H9 (cell line): ENCODE measurements at regions not wholly inside any gene's neighbourhood (a gene's known extent, or its start where the extent isn't known, plus 50 kb on each side); places are given as distances from the start of the nearest gene placed in this dataset.

Source experiments
- DNase-seq: peaks from one replicate; pipeline ENCODE4 v3.0.0-alpha.2; 2017
- H2AFZ ChIP-seq: one replicate; pipeline ENCODE4 v1.6.1; 2013; ENCODE audit warnings: mild to moderate bottlenecking, low read length, control low read depth, moderate library complexity
- H2AK5ac ChIP-seq: 2 replicates; pipeline ENCODE4 v1.6.1; 2013; ENCODE audit warnings: low read length, control low read depth, mixed read lengths; ENCODE audit not compliant: insufficient read length
- H2BK120ac ChIP-seq: one replicate; pipeline ENCODE4 v1.6.1; 2013; ENCODE audit warnings: low read depth, mild to moderate bottlenecking, low read length, control low read depth, inconsistent platforms; ENCODE audit not compliant: poor library complexity, severe bottlenecking
- H2BK12ac ChIP-seq: 2 replicates; pipeline ENCODE4 v1.6.1; 2013; ENCODE audit warnings: low read length, control low read depth, mixed read lengths, low read depth; ENCODE audit not compliant: insufficient read length
- H2BK15ac ChIP-seq: 2 replicates; pipeline ENCODE4 v1.6.1; 2013; ENCODE audit warnings: low read depth, low read length, control low read depth
- H2BK20ac ChIP-seq: one replicate; pipeline ENCODE4 v1.6.1; 2013; ENCODE audit warnings: low read depth, mild to moderate bottlenecking, low read length, control low read depth, inconsistent platforms; ENCODE audit not compliant: poor library complexity, severe bottlenecking
- H2BK5ac ChIP-seq: 2 replicates; pipeline ENCODE4 v1.6.1; 2013; ENCODE audit warnings: low read length, control low read depth, mixed read lengths; ENCODE audit not compliant: insufficient read length
- H3K14ac ChIP-seq: 2 replicates; pipeline ENCODE4 v1.6.1; 2013; ENCODE audit warnings: low read length, control low read depth; ENCODE audit not compliant: insufficient read depth
- H3K18ac ChIP-seq: 2 replicates; pipeline ENCODE4 v1.6.1; 2013; ENCODE audit warnings: low read depth, mild to moderate bottlenecking, mixed read lengths, low read length, control low read depth; ENCODE audit not compliant: insufficient read length
- H3K23ac ChIP-seq: 2 replicates; pipeline ENCODE4 v1.6.1; 2013; ENCODE audit warnings: low read length, control low read depth, mixed read lengths, low read depth; ENCODE audit not compliant: insufficient read length
- H3K23me2 ChIP-seq: 2 replicates; pipeline ENCODE4 v1.6.1; 2013; ENCODE audit warnings: low read depth, mild to moderate bottlenecking, mixed read lengths, low read length, control low read depth; ENCODE audit not compliant: insufficient read length, poor library complexity, severe bottlenecking
- H3K27ac ChIP-seq: 2 replicates; pipeline ENCODE4 v1.5.1; 2013; ENCODE audit warnings: low read length, control low read depth, mixed read lengths, low read depth; ENCODE audit not compliant: insufficient read length
- H3K27me3 ChIP-seq: 2 replicates; pipeline ENCODE4 v1.6.1; 2013; ENCODE audit warnings: low read length, control low read depth, inconsistent platforms; ENCODE audit not compliant: insufficient read depth
- H3K4ac ChIP-seq: 2 replicates; pipeline ENCODE4 v1.6.1; 2013; ENCODE audit warnings: low read depth, mild to moderate bottlenecking, control low read depth, inconsistent platforms, low read length, moderate library complexity
- H3K4me1 ChIP-seq: 2 replicates; pipeline ENCODE4 v1.6.1; 2013; ENCODE audit warnings: low read length, control low read depth, inconsistent platforms; ENCODE audit not compliant: insufficient read depth
- H3K4me2 ChIP-seq: 2 replicates; pipeline ENCODE4 v1.6.1; 2013; ENCODE audit warnings: low read length, control low read depth, mixed read lengths; ENCODE audit not compliant: insufficient read length, insufficient read depth
- H3K56ac ChIP-seq: 2 replicates; pipeline ENCODE4 v1.6.1; 2013; ENCODE audit warnings: low read depth, mild to moderate bottlenecking, mixed read lengths, low read length, control low read depth; ENCODE audit not compliant: insufficient read length
- H3K79me1 ChIP-seq: 2 replicates; pipeline ENCODE4 v1.6.1; 2013; ENCODE audit warnings: low read depth, mild to moderate bottlenecking, moderate library complexity, low read length, control low read depth, inconsistent platforms; ENCODE audit not compliant: insufficient read depth, poor library complexity, severe bottlenecking
- H3K79me2 ChIP-seq: 2 replicates; pipeline ENCODE4 v1.6.1; 2013; ENCODE audit warnings: low read length, control low read depth, inconsistent platforms; ENCODE audit not compliant: insufficient read depth
- H3K9ac ChIP-seq: 2 replicates; pipeline ENCODE4 v1.6.1; 2013; ENCODE audit warnings: low read length, control low read depth, mixed read lengths; ENCODE audit not compliant: insufficient read length; ENCODE audit errors: extremely low read depth
- H3K9me3 ChIP-seq: one replicate; pipeline ENCODE4 v1.6.1; 2013; ENCODE audit warnings: low read depth, low read length, inconsistent platforms; ENCODE audit not compliant: control insufficient read depth
- H3T11ph ChIP-seq: one replicate; pipeline ENCODE4 v1.6.1; 2013; ENCODE audit warnings: mild to moderate bottlenecking, low read length, control low read depth, inconsistent platforms
- H4K20me1 ChIP-seq: one replicate; pipeline ENCODE4 v1.6.1; 2013; ENCODE audit not compliant: control insufficient read depth, insufficient read length, insufficient read depth
- H4K5ac ChIP-seq: 2 replicates; pipeline ENCODE4 v1.6.1; 2013; ENCODE audit warnings: low read depth, mild to moderate bottlenecking, mixed read lengths, low read length, control low read depth; ENCODE audit not compliant: insufficient read length
- H4K8ac ChIP-seq: replicated peaks from 2 replicates; pipeline ENCODE4 v1.6.1; 2013; ENCODE audit warnings: low read length, control low read depth, mixed read lengths, low read depth; ENCODE audit not compliant: insufficient read length
- H4K91ac ChIP-seq: 2 replicates; pipeline ENCODE4 v1.6.1; 2013; ENCODE audit warnings: low read depth, mild to moderate bottlenecking, moderate library complexity, mixed read lengths, low read length, control low read depth; ENCODE audit not compliant: insufficient read length
- H3K27ac Mint-ChIP-seq, 3 experiments: 2 replicates in 2 of 3; 3 replicates in 1 of 3; pipeline ENCODE4 v1.8.0; 2020 to 2021; ENCODE audit warnings: mixed read lengths in 3 of 3, mild to moderate bottlenecking in 1 of 3, moderate library complexity in 1 of 3
- H3K27me3 Mint-ChIP-seq: 2 replicates; pipeline ENCODE4 v1.8.0; 2021; ENCODE audit warnings: low read depth, mild to moderate bottlenecking, moderate library complexity, mixed read lengths
- H3K36me3 Mint-ChIP-seq, 3 experiments: 2 replicates in 2 of 3; 3 replicates in 1 of 3; pipeline ENCODE4 v1.8.0; 2020 to 2021; ENCODE audit warnings: low read depth in 3 of 3, mixed read lengths in 3 of 3; ENCODE audit not compliant: insufficient read depth in 1 of 3
- H3K4me1 Mint-ChIP-seq, 2 experiments: 2 replicates each; pipeline ENCODE4 v1.8.0; 2020; ENCODE audit warnings: mixed read lengths in 2 of 2
- H3K4me3 Mint-ChIP-seq, 2 experiments: 2 replicates in 1 of 2; 3 replicates in 1 of 2; pipeline ENCODE4 v1.8.0; 2020 to 2021; ENCODE audit warnings: mild to moderate bottlenecking in 2 of 2, mixed read lengths in 2 of 2, moderate library complexity in 1 of 2
- H3K9me3 Mint-ChIP-seq, 2 experiments: 2 replicates in 1 of 2; 3 replicates in 1 of 2; pipeline ENCODE4 v1.8.0; 2020; ENCODE audit warnings: mild to moderate bottlenecking in 2 of 2, mixed read lengths in 2 of 2, moderate library complexity in 1 of 2
- CTCF ChIP-seq: fragments of 200-600 bp; sonication (generic); conservative IDR thresholded peaks from 3 replicates; pipeline ENCODE4 v1.8.0; 2021; ENCODE audit warnings: antibody characterized with exemption, mild to moderate bottlenecking
- WGBS: extraction: QIAGEN DNeasy Blood & Tissue Kit; methylation state at CpG from one replicate; pipeline ENCODE4 v1.1.7; 2013; ENCODE audit warnings: missing lambda C conversion rate, low lambda C conversion rate, mixed read lengths; ENCODE audit not compliant: insufficient read length; ENCODE audit errors: extremely low coverage; 5-methylcytosine and 5-hydroxymethylcytosine counted together

DNA sequence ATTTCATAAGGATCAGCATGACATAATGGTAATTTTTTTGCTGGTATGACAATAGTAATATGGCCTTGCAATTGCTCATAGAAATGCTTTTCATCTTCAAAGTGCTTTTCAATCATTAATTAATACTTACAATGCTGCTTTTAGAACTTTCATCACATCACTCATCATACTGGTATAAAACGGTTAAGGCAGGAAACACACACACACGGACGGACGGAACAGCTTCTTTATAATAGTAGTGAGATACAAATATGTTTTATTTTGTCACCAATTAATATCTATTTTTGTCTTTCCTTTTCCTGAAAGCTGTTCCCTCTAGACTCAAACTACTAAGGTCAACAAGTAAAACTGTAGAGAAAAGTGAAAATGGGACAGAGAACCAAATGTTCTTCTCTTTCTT lies 353.9 kb upstream of the PKN2 start:
- H4K5ac ChIP-seq, result no peak overlapping the region
- H3K79me2 ChIP-seq, result no peaks in the 10 kb centered on the region
- H3K27ac ChIP-seq, result no peak overlapping the region
- H3K14ac ChIP-seq, result no peak overlapping the region
- no peaks in the 10 kb centered on the region for H3K9me3 ChIP-seq
- H2BK15ac ChIP-seq, result no peak overlapping the region
- no peak overlapping the region for H3K56ac ChIP-seq
- no peak overlapping the region for H3K23ac ChIP-seq
- no peaks in the 10 kb centered on the region for H3K23me2 ChIP-seq
- Mint-ChIP-seq H3K4me1 (peaks cover 16 to 17% of the 10 kb centered on the region in 2 experiments), H3K27me3 (no peaks in the 10 kb centered on the region), H3K4me3 (no peak overlapping the region), H3K27ac (no peak overlapping the region), H3K36me3 (no peaks in the 10 kb centered on the region; a peak in 1 of 7 replicates), H3K9me3 (no peaks in the 10 kb centered on the region)
- no peak overlapping the region for H3K18ac ChIP-seq
- no peak overlapping the region for H2AK5ac ChIP-seq
- H4K20me1 ChIP-seq, result no peaks in the 10 kb centered on the region
- no peak overlapping the region for H4K91ac ChIP-seq
- no peak overlapping the region for H4K8ac ChIP-seq
- WGBS, result no CpG with 5 or more reads among the region's 4 CpGs
- no peak overlapping the region for H2AFZ ChIP-seq
- no peak overlapping the region for H3K4me2 ChIP-seq
- TF ChIP-seq CTCF, result no peak
- H2BK5ac ChIP-seq, result no peak overlapping the region
- DNase-seq, result no peak
- no peak overlapping the region for H3K4ac ChIP-seq
- H2BK120ac ChIP-seq, result no peak overlapping the region
- no peak overlapping the region for H3K9ac ChIP-seq
- H3T11ph ChIP-seq, result no peak overlapping the region
- H2BK12ac ChIP-seq, result no peak overlapping the region
- no peak overlapping the region for H2BK20ac ChIP-seq
- no peaks in the 10 kb centered on the region for H3K27me3 ChIP-seq
- no peaks in the 10 kb centered on the region for H3K79me1 ChIP-seq
- H3K4me1 ChIP-seq, result no peaks in the 10 kb centered on the region; the same call in 1 of the 2 replicates
